K562 (cell line): ENCODE measurements at regions not wholly inside any gene's neighbourhood (a gene's known extent, or its start where the extent isn't known, plus 50 kb on each side); places are given as distances from the start of the nearest gene placed in this dataset.

Experiments
- FOS ChIP-seq: IDR thresholded peaks from 3 replicates; pipeline ENCODE4 v1.6.1; 2011; ENCODE audit not compliant: insufficient read length; ENCODE audit errors: extremely low read depth
- FOSL1 ChIP-seq: fragments of 200-800 bp; sonication (Bioruptor generic); conservative IDR thresholded peaks from 2 replicates; pipeline ENCODE4 v1.6.1; 2016; ENCODE audit warnings: missing genetic modification characterization, missing compliant biosample characterization
- HBP1 ChIP-seq: fragments of 450-650 bp; formaldehyde crosslinking; IDR thresholded peaks from 2 replicates; pipeline ENCODE4 v1.4.0; 2022; ENCODE audit warnings: missing genetic modification characterization
- L3MBTL2 ChIP-seq: fragments of 450-650 bp; IDR thresholded peaks from 2 replicates; pipeline ENCODE4 v1.6.1; 2016; ENCODE audit warnings: mild to moderate bottlenecking, moderate library complexity
- MAFF ChIP-seq: IDR thresholded peaks from 2 replicates; pipeline ENCODE4 v1.6.1; 2012; ENCODE audit warnings: low read length, improper control_type of control experiment
- MAX ChIP-seq: sonication (generic); formaldehyde crosslinking; IDR thresholded peaks from 2 replicates; pipeline ENCODE4 v1.9.0; 2022; ENCODE audit warnings: mild to moderate bottlenecking, missing genetic modification reagents
- ZBTB8A ChIP-seq: fragments of 450-650 bp; IDR thresholded peaks from 2 replicates; pipeline ENCODE4 v1.6.1; 2018; ENCODE audit warnings: mild to moderate bottlenecking, moderate library complexity; ENCODE audit not compliant: partially characterized antibody
- ZNF133 ChIP-seq: fragments of 250-450 bp; sonication (Bioruptor Pico); IDR thresholded peaks from 2 replicates; pipeline ENCODE4 v1.4.0; 2020; ENCODE audit warnings: mild to moderate bottlenecking
- ZNF644 ChIP-seq: fragments of 200-800 bp; sonication (Bioruptor generic); IDR thresholded peaks from 2 replicates; pipeline ENCODE4 v1.6.1; 2016; ENCODE audit warnings: low read depth, missing genetic modification characterization, missing compliant biosample characterization
- TF ChIP-seq, protein P1 (sequence below): sonication (generic); formaldehyde crosslinking; IDR thresholded peaks from 2 replicates; pipeline ENCODE4 v1.8.0; 2023; ENCODE audit warnings: missing genetic modification reagents, mild to moderate bottlenecking, borderline replicate concordance

- TF ChIP-seq, protein P1, sequence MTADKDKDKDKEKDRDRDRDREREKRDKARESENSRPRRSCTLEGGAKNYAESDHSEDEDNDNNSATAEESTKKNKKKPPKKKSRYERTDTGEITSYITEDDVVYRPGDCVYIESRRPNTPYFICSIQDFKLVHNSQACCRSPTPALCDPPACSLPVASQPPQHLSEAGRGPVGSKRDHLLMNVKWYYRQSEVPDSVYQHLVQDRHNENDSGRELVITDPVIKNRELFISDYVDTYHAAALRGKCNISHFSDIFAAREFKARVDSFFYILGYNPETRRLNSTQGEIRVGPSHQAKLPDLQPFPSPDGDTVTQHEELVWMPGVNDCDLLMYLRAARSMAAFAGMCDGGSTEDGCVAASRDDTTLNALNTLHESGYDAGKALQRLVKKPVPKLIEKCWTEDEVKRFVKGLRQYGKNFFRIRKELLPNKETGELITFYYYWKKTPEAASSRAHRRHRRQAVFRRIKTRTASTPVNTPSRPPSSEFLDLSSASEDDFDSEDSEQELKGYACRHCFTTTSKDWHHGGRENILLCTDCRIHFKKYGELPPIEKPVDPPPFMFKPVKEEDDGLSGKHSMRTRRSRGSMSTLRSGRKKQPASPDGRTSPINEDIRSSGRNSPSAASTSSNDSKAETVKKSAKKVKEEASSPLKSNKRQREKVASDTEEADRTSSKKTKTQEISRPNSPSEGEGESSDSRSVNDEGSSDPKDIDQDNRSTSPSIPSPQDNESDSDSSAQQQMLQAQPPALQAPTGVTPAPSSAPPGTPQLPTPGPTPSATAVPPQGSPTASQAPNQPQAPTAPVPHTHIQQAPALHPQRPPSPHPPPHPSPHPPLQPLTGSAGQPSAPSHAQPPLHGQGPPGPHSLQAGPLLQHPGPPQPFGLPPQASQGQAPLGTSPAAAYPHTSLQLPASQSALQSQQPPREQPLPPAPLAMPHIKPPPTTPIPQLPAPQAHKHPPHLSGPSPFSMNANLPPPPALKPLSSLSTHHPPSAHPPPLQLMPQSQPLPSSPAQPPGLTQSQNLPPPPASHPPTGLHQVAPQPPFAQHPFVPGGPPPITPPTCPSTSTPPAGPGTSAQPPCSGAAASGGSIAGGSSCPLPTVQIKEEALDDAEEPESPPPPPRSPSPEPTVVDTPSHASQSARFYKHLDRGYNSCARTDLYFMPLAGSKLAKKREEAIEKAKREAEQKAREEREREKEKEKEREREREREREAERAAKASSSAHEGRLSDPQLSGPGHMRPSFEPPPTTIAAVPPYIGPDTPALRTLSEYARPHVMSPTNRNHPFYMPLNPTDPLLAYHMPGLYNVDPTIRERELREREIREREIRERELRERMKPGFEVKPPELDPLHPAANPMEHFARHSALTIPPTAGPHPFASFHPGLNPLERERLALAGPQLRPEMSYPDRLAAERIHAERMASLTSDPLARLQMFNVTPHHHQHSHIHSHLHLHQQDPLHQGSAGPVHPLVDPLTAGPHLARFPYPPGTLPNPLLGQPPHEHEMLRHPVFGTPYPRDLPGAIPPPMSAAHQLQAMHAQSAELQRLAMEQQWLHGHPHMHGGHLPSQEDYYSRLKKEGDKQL (CRISPR knock-in tag) = no peak
- no peak for TF ChIP-seq ZBTB8A
- TF ChIP-seq FOSL1 (tag) = no peak
- no peak for TF ChIP-seq ZNF644 (tag)
- no peak for TF ChIP-seq MAX (CRISPR knock-in tag)
- no peak for TF ChIP-seq MAFF
- no peak for TF ChIP-seq L3MBTL2
- no peak for TF ChIP-seq FOS
- no peak for TF ChIP-seq ZNF133 (CRISPR knock-in tag)
- TF ChIP-seq HBP1 (CRISPR knock-in tag) = no peak
- TF ChIP-seq, all 486 proteins: peak for 0
Measured at GRCh38 chr17:36863676-36864612, 73.3 kb upstream of the LHX1 start (continued).
